ENCODE measurements at regions not wholly inside any gene's neighbourhood (a gene's known extent, or its start where the extent isn't known, plus 50 kb on each side); places are given as distances from the start of the nearest gene placed in this dataset.

DNA sequence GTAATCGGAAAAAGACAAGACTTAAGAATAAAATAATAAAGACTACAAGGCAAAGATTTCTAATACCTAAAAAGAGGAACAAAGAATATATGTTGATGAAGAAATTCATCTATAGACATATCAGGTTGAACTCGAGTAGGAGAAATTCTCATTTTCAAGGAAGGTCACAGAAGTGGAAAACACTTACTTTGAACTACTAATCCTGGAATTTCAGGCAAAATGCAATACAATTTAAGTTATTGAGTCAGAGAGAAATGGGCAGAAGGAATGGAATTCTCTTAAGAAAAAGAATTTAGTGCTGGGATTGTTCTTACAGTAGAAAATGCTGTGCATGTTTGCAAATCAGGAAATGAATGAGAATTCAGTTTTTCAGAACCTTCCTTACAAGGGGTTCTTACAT is 135.9 kb upstream of the TGFBR2 start:
- peaks cover 3 to 44% (median 38%) of the 10 kb centered on the region in 5 donors for H3K4me1 ChIP-seq (ENCODE audit: control insufficient read depth in 5 of 5, insufficient read depth in 5 of 5, low read length in 5 of 5)
- no peaks in the 10 kb centered on the region for H3K9me3 ChIP-seq (ENCODE audit: control insufficient read depth in 5 of 5, low read length in 5 of 5)
- no peaks in the 10 kb centered on the region for H3K27me3 ChIP-seq (ENCODE audit: control insufficient read depth in 5 of 5, insufficient read depth in 4 of 5, low read length in 5 of 5)
- no peaks in the 10 kb centered on the region for H3K36me3 ChIP-seq (ENCODE audit: control insufficient read depth in 5 of 5, insufficient read depth in 5 of 5, low read length in 5 of 5)
- H3K27ac ChIP-seq (ENCODE audit: low read depth, low read length) = peak overlapping the region; percentile 95
- H3K4me3 ChIP-seq (ENCODE audit: low read depth in 1 of 5, low read length in 5 of 5) = no peak overlapping the region
- H3K9ac ChIP-seq (ENCODE audit: low read length in 5 of 5) = peak overlapping the region in 1 of 5 donors; percentile 55

DNA sequence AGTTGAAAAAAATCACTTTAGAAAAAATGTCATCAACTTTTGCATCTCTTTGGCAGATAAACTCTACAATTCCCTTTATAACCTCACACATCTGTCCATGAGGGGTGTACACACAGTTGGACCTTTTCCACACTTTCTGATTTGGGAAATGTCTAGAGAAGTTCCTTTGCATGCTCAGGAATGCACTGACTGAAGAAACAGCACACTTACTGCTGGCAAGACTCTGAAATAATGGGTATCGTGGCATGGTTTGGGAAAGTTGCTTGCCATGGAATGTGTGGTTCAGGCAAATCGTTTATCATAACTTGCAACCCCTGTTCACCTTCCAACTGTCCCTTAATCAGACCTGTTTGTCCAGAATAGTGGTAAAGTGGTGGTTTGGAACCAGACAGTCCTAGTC is 135.3 kb upstream of the TGFBR2 start:
- no peaks in the 10 kb centered on the region for H3K36me3 ChIP-seq (ENCODE audit: control insufficient read depth in 5 of 5, insufficient read depth in 5 of 5, low read length in 5 of 5)
- no peaks in the 10 kb centered on the region for H3K27me3 ChIP-seq (ENCODE audit: control insufficient read depth in 5 of 5, insufficient read depth in 4 of 5, low read length in 5 of 5)
- H3K27ac ChIP-seq (ENCODE audit: low read depth, low read length) = peak overlapping the region; percentile 95
- H3K9ac ChIP-seq (ENCODE audit: low read length in 5 of 5) = peak overlapping the region in 1 of 5 donors; percentile 55
- H3K4me1 ChIP-seq (ENCODE audit: control insufficient read depth in 5 of 5, insufficient read depth in 5 of 5, low read length in 5 of 5) = peaks cover 3 to 44% (median 38%) of the 10 kb centered on the region in 5 donors
- H3K4me3 ChIP-seq (ENCODE audit: low read depth in 1 of 5, low read length in 5 of 5) = no peak overlapping the region
- no peaks in the 10 kb centered on the region for H3K9me3 ChIP-seq (ENCODE audit: control insufficient read depth in 5 of 5, low read length in 5 of 5)

DNA sequence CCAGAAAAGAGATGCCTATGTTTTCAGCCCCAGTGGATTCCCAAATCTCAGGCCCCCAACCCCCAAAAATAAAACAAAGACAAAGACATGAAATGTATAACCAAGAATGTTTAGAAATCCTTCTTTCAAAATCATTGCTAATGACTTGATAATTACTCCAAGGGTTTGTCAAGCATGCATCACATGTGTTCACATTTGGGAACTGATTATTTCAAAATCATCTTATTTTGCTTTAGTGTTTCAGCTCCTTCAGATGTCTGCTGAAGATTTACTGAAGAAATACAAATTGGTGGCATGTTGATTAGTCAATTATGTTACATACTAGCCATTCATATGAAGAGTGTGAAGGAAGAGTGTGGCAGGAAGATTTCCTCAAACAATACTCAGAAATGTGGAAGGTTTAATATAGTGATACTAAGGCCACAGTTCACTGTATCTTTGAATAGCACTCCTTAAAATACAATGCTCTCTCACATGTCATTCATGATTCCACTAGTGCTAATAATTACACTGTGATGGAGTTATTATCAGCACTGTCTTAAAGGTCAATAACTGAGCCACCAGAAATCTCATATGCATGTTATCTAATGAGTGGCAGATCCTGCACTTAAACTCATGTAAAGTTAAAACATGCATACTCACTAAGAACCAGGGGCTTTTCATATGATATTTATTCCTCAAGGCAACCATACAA is 134.5 kb upstream of the TGFBR2 start:
- Histone ChIP-seq H3K9me3 (ENCODE audit: control insufficient read depth in 5 of 5, low read length in 5 of 5) (no peaks in the 10 kb centered on the region), H3K9ac (ENCODE audit: low read length in 5 of 5) (peak overlapping the region in 2 of 5 donors; percentile 55 to 59), H3K4me1 (ENCODE audit: control insufficient read depth in 5 of 5, insufficient read depth in 5 of 5, low read length in 5 of 5) (peaks cover 3 to 52% (median 45%) of the 10 kb centered on the region in 5 donors), H3K4me3 (ENCODE audit: low read depth in 1 of 5, low read length in 5 of 5) (no peak overlapping the region), H3K27ac (ENCODE audit: low read depth, low read length) (peak overlapping the region; percentile 95), H3K27me3 (ENCODE audit: control insufficient read depth in 5 of 5, insufficient read depth in 4 of 5, low read length in 5 of 5) (no peaks in the 10 kb centered on the region), H3K36me3 (ENCODE audit: control insufficient read depth in 5 of 5, insufficient read depth in 5 of 5, low read length in 5 of 5) (no peaks in the 10 kb centered on the region)

DNA sequence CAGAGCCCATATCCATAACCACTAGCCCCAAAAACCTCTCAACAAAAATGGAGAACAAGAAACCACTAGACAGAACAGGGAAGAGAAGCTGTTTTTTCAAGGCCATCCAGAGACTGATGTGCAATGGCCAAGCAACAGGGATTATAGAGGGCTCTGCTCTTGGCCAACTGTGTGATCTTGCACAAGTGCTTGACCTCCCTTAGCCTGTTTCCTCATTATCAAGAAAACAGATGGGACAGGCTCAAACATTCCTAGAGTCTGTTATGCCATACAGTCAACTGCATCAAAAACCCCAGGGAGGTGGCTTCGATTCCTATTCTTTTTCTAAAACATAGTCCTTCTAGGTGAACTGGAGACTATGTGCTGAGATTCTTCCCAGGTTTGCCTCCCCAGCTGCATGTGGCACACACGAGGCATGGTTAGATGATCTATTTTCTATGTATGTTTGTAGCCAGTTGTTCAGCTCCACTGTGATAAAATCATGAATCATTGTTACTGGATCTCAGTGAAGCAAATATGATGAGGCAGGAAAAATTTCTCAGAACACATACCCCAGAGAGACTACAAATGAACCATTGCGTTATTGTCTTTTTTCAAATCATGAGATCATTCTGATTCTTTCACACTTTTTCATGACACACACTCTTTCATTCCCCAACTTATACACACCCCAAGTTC is 132.9 kb upstream of the TGFBR2 start:
- H3K4me1 ChIP-seq (ENCODE audit: control insufficient read depth in 5 of 5, insufficient read depth in 5 of 5, low read length in 5 of 5) = peaks cover 3 to 60% (median 52%) of the 10 kb centered on the region in 5 donors
- peak overlapping the region; percentile 95 for H3K27ac ChIP-seq (ENCODE audit: low read depth, low read length)
- no peaks in the 10 kb centered on the region for H3K27me3 ChIP-seq (ENCODE audit: control insufficient read depth in 5 of 5, insufficient read depth in 4 of 5, low read length in 5 of 5)
- peak overlapping the region in 3 of 5 donors; percentile 40 to 69 (median 68) for H3K9ac ChIP-seq (ENCODE audit: low read length in 5 of 5)
- H3K36me3 ChIP-seq (ENCODE audit: control insufficient read depth in 5 of 5, insufficient read depth in 5 of 5, low read length in 5 of 5) = no peaks in the 10 kb centered on the region
- peak overlapping the region in 2 of 5 donors; percentile 4 to 51 for H3K4me3 ChIP-seq (ENCODE audit: low read depth in 1 of 5, low read length in 5 of 5)
- no peaks in the 10 kb centered on the region for H3K9me3 ChIP-seq (ENCODE audit: control insufficient read depth in 5 of 5, low read length in 5 of 5)

DNA sequence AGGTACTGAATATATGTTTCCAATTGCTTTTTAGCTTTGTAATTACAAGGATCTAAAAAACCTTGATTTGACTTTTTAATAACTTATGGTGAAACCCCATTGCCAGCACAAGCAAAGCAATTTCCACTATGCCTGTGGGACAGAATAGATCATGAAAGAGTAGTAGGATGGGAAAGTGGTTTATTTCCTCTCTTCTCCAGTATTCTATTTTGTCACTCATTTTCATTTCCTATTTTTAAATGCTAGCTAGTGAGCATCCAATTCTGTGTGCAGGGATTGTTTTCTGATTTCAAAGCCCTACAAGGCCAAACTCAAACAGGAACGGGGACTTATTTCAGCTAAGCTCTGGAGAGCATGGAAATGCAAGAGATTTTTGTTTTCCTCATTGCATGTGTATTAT is 132.0 kb upstream of the TGFBR2 start:
- Histone ChIP-seq H3K4me1 (ENCODE audit: control insufficient read depth in 5 of 5, insufficient read depth in 5 of 5, low read length in 5 of 5) (peaks cover 3 to 64% (median 54%) of the 10 kb centered on the region in 5 donors), H3K27ac (ENCODE audit: low read depth, low read length) (peak overlapping the region; percentile 95), H3K27me3 (ENCODE audit: control insufficient read depth in 5 of 5, insufficient read depth in 4 of 5, low read length in 5 of 5) (no peaks in the 10 kb centered on the region), H3K9me3 (ENCODE audit: control insufficient read depth in 5 of 5, low read length in 5 of 5) (no peaks in the 10 kb centered on the region), H3K4me3 (ENCODE audit: low read depth in 1 of 5, low read length in 5 of 5) (no peak overlapping the region), H3K9ac (ENCODE audit: low read length in 5 of 5) (peak overlapping the region in 3 of 5 donors; percentile 37 to 69 (median 40)), H3K36me3 (ENCODE audit: control insufficient read depth in 5 of 5, insufficient read depth in 5 of 5, low read length in 5 of 5) (no peaks in the 10 kb centered on the region)

DNA sequence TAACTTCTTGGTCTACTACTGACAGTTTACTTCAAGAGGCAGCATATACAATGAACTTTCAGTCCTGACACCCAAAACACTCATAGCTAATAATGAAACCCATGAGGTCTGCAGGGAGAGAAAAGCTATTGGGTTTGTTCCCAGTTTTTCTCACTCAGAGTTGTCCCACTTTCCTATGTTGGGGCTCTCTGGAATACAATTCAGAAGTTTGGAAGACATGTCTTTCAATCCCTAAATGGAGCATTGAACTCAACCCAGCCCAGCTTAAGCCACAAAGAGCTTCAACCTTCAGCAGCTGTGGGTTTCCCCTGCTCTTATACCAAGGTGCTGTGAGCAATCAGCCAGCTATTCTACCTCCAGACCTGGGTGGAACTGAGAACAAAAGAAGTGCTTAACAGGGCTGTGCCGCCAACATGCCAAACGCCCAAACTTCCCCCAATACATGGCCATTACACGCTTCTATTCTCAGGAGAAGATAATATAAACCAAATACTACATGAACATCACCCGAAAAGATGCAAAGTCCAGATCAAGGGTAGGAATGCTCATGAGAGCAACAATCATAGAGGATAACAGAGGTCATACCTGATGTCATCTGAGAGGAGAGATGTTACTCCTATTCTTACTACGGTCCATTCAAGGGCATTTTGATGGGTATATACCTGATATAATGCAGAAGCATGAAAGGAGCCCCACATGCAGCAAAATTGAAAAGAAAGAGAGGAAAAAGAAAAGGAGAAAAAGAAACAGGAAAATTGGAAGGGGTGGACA is 131.2 kb upstream of the TGFBR2 start:
- Histone ChIP-seq H3K36me3 (ENCODE audit: control insufficient read depth in 5 of 5, insufficient read depth in 5 of 5, low read length in 5 of 5) (no peaks in the 10 kb centered on the region), H3K9ac (ENCODE audit: low read length in 5 of 5) (no peak overlapping the region), H3K27ac (ENCODE audit: low read depth, low read length) (peak overlapping the region; percentile 95), H3K4me3 (ENCODE audit: low read depth in 1 of 5, low read length in 5 of 5) (no peak overlapping the region), H3K27me3 (ENCODE audit: control insufficient read depth in 5 of 5, insufficient read depth in 4 of 5, low read length in 5 of 5) (no peaks in the 10 kb centered on the region), H3K4me1 (ENCODE audit: control insufficient read depth in 5 of 5, insufficient read depth in 5 of 5, low read length in 5 of 5) (peaks cover 3 to 72% (median 63%) of the 10 kb centered on the region in 5 donors), H3K9me3 (ENCODE audit: control insufficient read depth in 5 of 5, low read length in 5 of 5) (no peaks in the 10 kb centered on the region)

DNA sequence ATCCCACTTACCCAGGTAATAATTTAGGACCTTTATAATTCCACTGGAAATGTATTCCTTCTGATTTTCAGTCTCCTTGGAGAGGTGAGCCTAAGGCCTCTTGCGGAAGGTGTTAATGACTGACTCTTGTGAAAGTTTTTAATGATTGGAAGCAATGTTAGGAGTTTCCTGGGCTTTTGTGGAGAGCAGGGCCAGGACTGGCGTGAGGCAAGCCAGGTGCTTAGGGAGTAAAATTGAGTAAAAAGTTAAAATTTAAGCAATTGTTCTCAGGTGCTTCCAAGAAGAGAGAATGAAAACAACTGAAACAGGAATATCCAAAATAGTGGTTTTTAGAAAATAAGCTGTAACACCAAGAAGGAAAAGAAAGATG is 130.6 kb upstream of the TGFBR2 start:
- Histone ChIP-seq H3K4me3 (ENCODE audit: low read depth in 1 of 5, low read length in 5 of 5) (no peak overlapping the region), H3K9me3 (ENCODE audit: control insufficient read depth in 5 of 5, low read length in 5 of 5) (no peaks in the 10 kb centered on the region), H3K9ac (ENCODE audit: low read length in 5 of 5) (peak overlapping the region in 1 of 5 donors; percentile 67), H3K27me3 (ENCODE audit: control insufficient read depth in 5 of 5, insufficient read depth in 4 of 5, low read length in 5 of 5) (no peaks in the 10 kb centered on the region), H3K27ac (ENCODE audit: low read depth, low read length) (peak overlapping the region; percentile 3), H3K4me1 (ENCODE audit: control insufficient read depth in 5 of 5, insufficient read depth in 5 of 5, low read length in 5 of 5) (peaks cover 3 to 78% (median 68%) of the 10 kb centered on the region in 5 donors), H3K36me3 (ENCODE audit: control insufficient read depth in 5 of 5, insufficient read depth in 5 of 5, low read length in 5 of 5) (no peaks in the 10 kb centered on the region)

DNA sequence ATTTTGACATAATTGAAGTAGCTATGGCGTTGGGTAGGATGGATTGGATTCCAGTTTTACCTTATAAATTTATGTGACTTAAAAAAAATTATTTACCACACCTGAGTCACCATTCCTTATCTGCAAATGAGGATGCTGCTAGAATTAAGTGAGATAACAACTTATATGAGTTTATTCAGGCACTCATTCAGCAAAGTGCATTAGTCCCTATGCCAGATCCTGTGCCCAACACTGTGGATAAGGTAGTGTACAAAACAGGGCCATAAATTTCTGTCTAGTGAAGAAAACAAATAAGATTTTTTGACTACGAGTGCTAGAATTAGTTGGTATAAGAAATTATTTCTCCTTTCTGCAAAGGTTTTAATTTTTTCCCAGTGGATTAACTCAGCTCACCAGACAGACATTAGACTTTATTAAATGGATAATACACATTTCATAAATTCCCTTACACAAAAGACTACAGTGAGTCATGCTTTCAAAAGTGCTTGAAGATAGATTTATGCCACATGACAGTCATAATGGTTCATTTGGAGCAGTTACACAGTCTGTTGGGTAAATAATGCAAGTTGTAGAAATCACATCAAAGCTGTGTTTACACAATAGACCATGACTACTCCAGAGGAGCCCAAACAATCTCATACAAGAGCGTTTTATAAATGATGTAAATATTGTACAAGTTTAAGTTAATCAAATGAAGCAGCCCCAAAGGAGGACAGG is 129.9 kb upstream of the TGFBR2 start:
- Histone ChIP-seq H3K4me1 (ENCODE audit: control insufficient read depth in 5 of 5, insufficient read depth in 5 of 5, low read length in 5 of 5) (peaks cover 3 to 72% (median 62%) of the 10 kb centered on the region in 5 donors), H3K9ac (ENCODE audit: low read length in 5 of 5) (peak overlapping the region in 1 of 5 donors; percentile 67), H3K4me3 (ENCODE audit: low read depth in 1 of 5, low read length in 5 of 5) (no peak overlapping the region), H3K36me3 (ENCODE audit: control insufficient read depth in 5 of 5, insufficient read depth in 5 of 5, low read length in 5 of 5) (no peaks in the 10 kb centered on the region), H3K9me3 (ENCODE audit: control insufficient read depth in 5 of 5, low read length in 5 of 5) (no peaks in the 10 kb centered on the region), H3K27me3 (ENCODE audit: control insufficient read depth in 5 of 5, insufficient read depth in 4 of 5, low read length in 5 of 5) (no peaks in the 10 kb centered on the region), H3K27ac (ENCODE audit: low read depth, low read length) (peak overlapping the region; percentile 71)

DNA sequence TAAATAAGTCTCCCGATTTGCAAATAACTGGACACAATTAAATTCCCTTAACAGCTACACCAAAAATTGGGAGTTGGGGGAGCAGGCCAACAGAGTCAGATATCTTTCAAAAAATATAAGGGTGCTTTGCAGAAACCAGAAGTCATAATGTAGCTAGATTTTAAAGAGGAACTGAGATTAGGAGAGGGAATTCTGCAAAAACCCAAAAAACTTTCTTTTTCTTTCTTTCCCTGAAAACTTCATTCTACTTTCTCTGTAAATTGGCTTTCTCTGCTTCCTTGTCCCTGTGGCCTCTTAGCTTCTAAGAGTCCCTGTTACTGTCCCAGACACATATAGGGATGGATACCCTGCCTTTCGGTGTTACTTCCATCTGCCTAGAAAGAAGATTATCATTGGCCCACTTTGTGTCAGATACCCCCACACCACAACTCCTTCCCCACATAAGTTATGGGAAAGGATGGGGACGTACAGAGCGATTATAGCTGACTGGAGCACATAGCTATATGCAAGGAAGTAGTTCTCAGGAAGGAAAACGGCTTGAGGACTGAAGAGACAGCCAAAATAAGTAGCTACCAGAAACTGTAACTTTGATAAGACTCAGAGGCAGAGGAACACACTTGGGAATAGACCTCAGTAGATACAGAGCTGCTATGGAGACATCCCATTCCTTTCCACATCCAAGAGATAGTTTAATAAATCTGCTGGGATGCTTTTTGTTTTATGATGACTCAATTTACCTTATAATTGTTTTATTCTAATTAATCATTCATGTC is 129.1 kb upstream of the TGFBR2 start:
- no peaks in the 10 kb centered on the region for H3K36me3 ChIP-seq (ENCODE audit: control insufficient read depth in 5 of 5, insufficient read depth in 5 of 5, low read length in 5 of 5)
- peaks cover 3 to 67% (median 56%) of the 10 kb centered on the region in 5 donors for H3K4me1 ChIP-seq (ENCODE audit: control insufficient read depth in 5 of 5, insufficient read depth in 5 of 5, low read length in 5 of 5)
- peak overlapping the region; percentile 71 for H3K27ac ChIP-seq (ENCODE audit: low read depth, low read length)
- H3K27me3 ChIP-seq (ENCODE audit: control insufficient read depth in 5 of 5, insufficient read depth in 4 of 5, low read length in 5 of 5) = no peaks in the 10 kb centered on the region
- peak overlapping the region in 1 of 5 donors; percentile 22 for H3K4me3 ChIP-seq (ENCODE audit: low read depth in 1 of 5, low read length in 5 of 5)
- H3K9ac ChIP-seq (ENCODE audit: low read length in 5 of 5) = peak overlapping the region in 1 of 5 donors; percentile 61
- no peaks in the 10 kb centered on the region for H3K9me3 ChIP-seq (ENCODE audit: control insufficient read depth in 5 of 5, low read length in 5 of 5)
